A673 (cell line): ENCODE measurements at regions not wholly inside any gene's neighbourhood (a gene's known extent, or its start where the extent isn't known, plus 50 kb on each side); places are given as distances from the start of the nearest gene placed in this dataset.

Experiments
- BruUV-seq: library from RNA; stranded (reverse); fragments of 400-500 nt; replicated peaks from 2 replicates; lab custom pipeline; 2021; lab: Mats Ljungman, UMichigan
- CTCF ChIA-PET: fragments of 300-600 bp; sonication (Branson Sonifier 250); formaldehyde crosslinking; loops from one replicate; lab custom pipeline; 2022; ENCODE audit warnings: antibody characterized with exemption; lab: Charles Lee
- POLR2A ChIA-PET: fragments of 300-600 bp; sonication (Branson Sonifier 250); formaldehyde crosslinking; loops from one replicate; lab custom pipeline; 2022; ENCODE audit warnings: antibody characterized with exemption; ENCODE audit not compliant: low non-redundant PET; lab: Charles Lee
- DNase-seq: peaks from one replicate; pipeline ENCODE4 v3.0.0-alpha.2; 2015; ENCODE audit warnings: low spot score
- H3K27ac ChIP-seq: fragments of 200-600 bp; sonication (generic); 2 replicates; pipeline ENCODE4 v1.5.1; 2016; ENCODE audit warnings: mixed run types, low read depth, mild to moderate bottlenecking, mixed read lengths, antibody characterized with exemption, low read length; ENCODE audit not compliant: poor library complexity, severe bottlenecking
- H3K27me3 ChIP-seq: fragments of 200-600 bp; sonication (generic); replicated peaks from 2 replicates; pipeline ENCODE4 v1.6.1; 2017; ENCODE audit warnings: mixed run types, low read depth, mild to moderate bottlenecking, mixed read lengths, antibody characterized with exemption, low read length; ENCODE audit not compliant: insufficient read depth, poor library complexity
- H3K36me3 ChIP-seq: fragments of 200-600 bp; sonication (generic); 2 replicates; pipeline ENCODE4 v1.6.1; 2016; ENCODE audit warnings: mixed run types, mild to moderate bottlenecking, mixed read lengths, antibody characterized with exemption, low read length; ENCODE audit not compliant: insufficient read depth, poor library complexity, severe bottlenecking
- H3K4me1 ChIP-seq: fragments of 200-600 bp; sonication (generic); 2 replicates; pipeline ENCODE4 v1.6.1; 2017; ENCODE audit warnings: mixed run types, mild to moderate bottlenecking, mixed read lengths, antibody characterized with exemption, low read length; ENCODE audit not compliant: insufficient read depth, poor library complexity, severe bottlenecking
- H3K4me3 ChIP-seq: fragments of 200-600 bp; sonication (generic); 2 replicates; pipeline ENCODE4 v1.5.1; 2016; ENCODE audit warnings: low read depth, mixed run types, mild to moderate bottlenecking, mixed read lengths, low read length; ENCODE audit not compliant: poor library complexity, severe bottlenecking
- H3K9me3 ChIP-seq: fragments of 200-600 bp; sonication (generic); 2 replicates; pipeline ENCODE4 v1.6.1; 2016; ENCODE audit warnings: mixed run types, low read depth, mild to moderate bottlenecking, mixed read lengths, antibody characterized with exemption, low read length; ENCODE audit not compliant: poor library complexity, severe bottlenecking
- EZH2 ChIP-seq: fragments of 200-600 bp; sonication (generic); IDR thresholded peaks from 2 replicates; pipeline ENCODE4 v1.6.1; 2017; ENCODE audit warnings: borderline replicate concordance, low read depth, mild to moderate bottlenecking, mixed read lengths, antibody characterized with exemption, low read length; ENCODE audit not compliant: poor library complexity, severe bottlenecking
- intact Hi-C: fragments of 100-400 bp; cut with micrococcal nuclease; formaldehyde crosslinking; loops from one replicate; pipeline ENCODE4 v1.10.0; 2022; ENCODE audit not compliant: unreplicated experiment
- TF ChIP-seq, protein P1 (sequence below): fragments of 300-800, 200-600 bp; sonication (generic); conservative IDR thresholded peaks from 2 replicates; pipeline ENCODE4 v1.5.1; 2017; ENCODE audit warnings: low read depth, mild to moderate bottlenecking, antibody characterized with exemption, low read length, moderate library complexity, mixed read lengths

- intact Hi-C loops, result no loop called here
- Histone ChIP-seq H3K27me3 (no peaks in the 10 kb centered on the region), H3K9me3 (no peaks in the 10 kb centered on the region), H3K27ac (no peak overlapping the region), H3K4me3 (no peak overlapping the region), H3K36me3 (no peaks in the 10 kb centered on the region), H3K4me1 (no peaks in the 10 kb centered on the region)
- BruUV-seq, result no TSS peak
- TF ChIP-seq EZH2, result no peak
- TF ChIP-seq, protein P1, sequence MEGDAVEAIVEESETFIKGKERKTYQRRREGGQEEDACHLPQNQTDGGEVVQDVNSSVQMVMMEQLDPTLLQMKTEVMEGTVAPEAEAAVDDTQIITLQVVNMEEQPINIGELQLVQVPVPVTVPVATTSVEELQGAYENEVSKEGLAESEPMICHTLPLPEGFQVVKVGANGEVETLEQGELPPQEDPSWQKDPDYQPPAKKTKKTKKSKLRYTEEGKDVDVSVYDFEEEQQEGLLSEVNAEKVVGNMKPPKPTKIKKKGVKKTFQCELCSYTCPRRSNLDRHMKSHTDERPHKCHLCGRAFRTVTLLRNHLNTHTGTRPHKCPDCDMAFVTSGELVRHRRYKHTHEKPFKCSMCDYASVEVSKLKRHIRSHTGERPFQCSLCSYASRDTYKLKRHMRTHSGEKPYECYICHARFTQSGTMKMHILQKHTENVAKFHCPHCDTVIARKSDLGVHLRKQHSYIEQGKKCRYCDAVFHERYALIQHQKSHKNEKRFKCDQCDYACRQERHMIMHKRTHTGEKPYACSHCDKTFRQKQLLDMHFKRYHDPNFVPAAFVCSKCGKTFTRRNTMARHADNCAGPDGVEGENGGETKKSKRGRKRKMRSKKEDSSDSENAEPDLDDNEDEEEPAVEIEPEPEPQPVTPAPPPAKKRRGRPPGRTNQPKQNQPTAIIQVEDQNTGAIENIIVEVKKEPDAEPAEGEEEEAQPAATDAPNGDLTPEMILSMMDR, result no peak
- CTCF ChIA-PET, result interaction anchor here (0.6 kb wide), 1 partner anchor 188 kb away, joined by 3 read pairs; no protein-coding TSS in a partner anchor
- POLR2A ChIA-PET, result no interaction called here
- no peak for DNase-seq
These were observed 91.5 kb upstream of the CCBE1 start for GRCh38 chr18:59788791-59789106.

DNA sequence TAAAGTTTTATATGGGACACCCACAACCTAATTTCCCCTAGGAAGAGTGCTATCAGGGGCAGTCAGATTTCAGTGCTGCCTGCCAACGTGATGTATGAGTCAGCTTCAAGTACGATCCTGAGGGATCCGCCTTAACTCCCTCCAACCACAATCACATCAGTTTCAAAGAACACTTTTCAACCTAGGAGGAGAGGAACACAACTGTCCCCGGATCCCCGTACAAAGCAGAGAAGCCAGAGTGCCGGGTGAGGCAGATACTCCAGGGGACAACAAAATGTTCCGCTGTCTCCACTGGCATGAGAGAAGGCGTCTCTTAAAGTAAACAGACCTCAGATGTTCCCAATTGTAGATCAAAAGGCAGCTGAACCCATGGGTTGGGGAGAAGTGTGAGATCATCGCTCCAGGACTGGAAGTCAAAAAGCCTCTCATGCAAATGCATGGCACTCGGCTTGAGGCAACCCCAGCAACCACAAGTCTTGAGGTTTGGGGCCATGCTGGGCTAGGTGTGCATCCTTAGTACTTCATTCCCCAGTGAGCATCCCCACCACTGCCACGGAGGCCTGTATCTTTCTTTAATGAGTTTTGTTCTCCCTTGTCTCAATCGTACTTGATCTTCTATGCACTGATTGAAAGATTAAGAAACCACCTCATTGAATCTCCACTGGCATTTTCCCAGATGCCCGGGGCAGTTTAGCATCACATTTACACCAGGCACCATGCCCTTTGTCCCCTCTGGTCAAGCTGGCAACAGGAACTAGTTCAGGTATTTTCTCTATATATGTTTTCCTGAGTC is 91.0 kb upstream of the CCBE1 start:
- intact Hi-C loops, result no loop called here
- no TSS peak for BruUV-seq

GRCh38 chr18:59784694-59785093 is 87.5 kb upstream of the CCBE1 start:
- ChIA-PET POLR2A (no interaction called here), CTCF (no interaction called here)
- DNase-seq, result no peak
- no peaks in the 10 kb centered on the region for H3K9me3 ChIP-seq
- H3K4me1 ChIP-seq, result no peaks in the 10 kb centered on the region
- no peaks in the 10 kb centered on the region for H3K27me3 ChIP-seq
- no TSS peak for BruUV-seq
- H3K36me3 ChIP-seq, result no peaks in the 10 kb centered on the region
- no peak overlapping the region for H3K4me3 ChIP-seq
- no peak overlapping the region for H3K27ac ChIP-seq
- intact Hi-C loops, result no loop called here
- TF ChIP-seq, protein P1, result no peak
- no peak for TF ChIP-seq EZH2

More for the DNA sequence above, 91.0 kb upstream of the CCBE1 start:
- no peaks in the 10 kb centered on the region for H3K9me3 ChIP-seq
- no peak overlapping the region for H3K4me3 ChIP-seq
- ChIA-PET POLR2A (no interaction called here), CTCF (interaction anchor here (0.6 kb wide), 1 partner anchor 188 kb away, joined by 3 read pairs; no protein-coding TSS in a partner anchor)
- no peaks in the 10 kb centered on the region for H3K4me1 ChIP-seq
- H3K36me3 ChIP-seq, result no peaks in the 10 kb centered on the region
- DNase-seq, result peak; percentile 10
- TF ChIP-seq EZH2, result no peak
- TF ChIP-seq, protein P1, result no peak
- H3K27me3 ChIP-seq, result no peaks in the 10 kb centered on the region
- H3K27ac ChIP-seq, result no peak overlapping the region
